Choroid plexus epithelial cell (primary cell): ENCODE measurements at regions not wholly inside any gene's neighbourhood (a gene's known extent, or its start where the extent isn't known, plus 50 kb on each side); places are given as distances from the start of the nearest gene placed in this dataset.

Experiments
- DNase-seq: peaks from one replicate; pipeline ENCODE4 v3.0.0-alpha.2; 2010; ENCODE audit warnings: low read depth
- H3K4me3 ChIP-seq: 2 replicates; pipeline ENCODE4 v1.5.1; 2011; ENCODE audit warnings: low read depth, mild to moderate bottlenecking, control low read depth, low read length, moderate library complexity
- CTCF ChIP-seq: conservative IDR thresholded peaks from 2 replicates; pipeline ENCODE4 v1.5.1; 2011; ENCODE audit warnings: low read depth, mild to moderate bottlenecking, control low read depth, inconsistent platforms, low read length, moderate library complexity

- no peak overlapping the region for H3K4me3 ChIP-seq
- TF ChIP-seq CTCF, result no peak
- no peak for DNase-seq
These were observed 101.3 kb upstream of the FGF3 start for GRCh38 chr11:69920345-69921127.

GRCh38 chr11:69921128-69922014, 102.2 kb upstream of the FGF3 start:
- no peak for DNase-seq
- no peak overlapping the region for H3K4me3 ChIP-seq
- TF ChIP-seq CTCF, result no peak

- DNase-seq, result no peak
- TF ChIP-seq CTCF, result no peak
- no peak overlapping the region for H3K4me3 ChIP-seq
These were observed 102.9 kb upstream of the FGF3 start for GRCh38 chr11:69922015-69922595.

- no peak for TF ChIP-seq CTCF
- no peak for DNase-seq
These were observed 103.4 kb upstream of the FGF3 start for GRCh38 chr11:69922596-69923111.

GRCh38 chr11:69923196-69923595, 104.0 kb upstream of the FGF3 start:
- H3K4me3 ChIP-seq, result no peak overlapping the region
- TF ChIP-seq CTCF, result no peak
- DNase-seq, result no peak

More at GRCh38 chr11:69922596-69923111, 103.4 kb upstream of the FGF3 start:
- H3K4me3 ChIP-seq, result no peak overlapping the region

GRCh38 chr11:69923641-69924307, 104.6 kb upstream of the FGF3 start:
- TF ChIP-seq CTCF, result no peak
- no peak for DNase-seq

More at GRCh38 chr11:69923641-69924307, 104.6 kb upstream of the FGF3 start:
- no peak overlapping the region for H3K4me3 ChIP-seq
